HFF-Myc (cell line): ENCODE measurements at regions not wholly inside any gene's neighbourhood (a gene's known extent, or its start where the extent isn't known, plus 50 kb on each side); places are given as distances from the start of the nearest gene placed in this dataset.

Experiments used
- DNase-seq: peaks from one replicate; pipeline ENCODE4 v3.0.0-alpha.2; 2011; ENCODE audit warnings: low read depth; ENCODE audit errors: extremely low read depth
- H3K4me3 ChIP-seq: replicated peaks from 2 replicates; pipeline ENCODE4 v1.5.1; 2011; ENCODE audit warnings: low read depth, mild to moderate bottlenecking, control low read depth, low read length
- CTCF ChIP-seq: IDR thresholded peaks from 2 replicates; pipeline ENCODE4 v1.5.1; 2012; ENCODE audit warnings: mild to moderate bottlenecking, low read depth, low read length, control low read depth; ENCODE audit errors: missing control alignments

- H3K4me3 ChIP-seq: no peak overlapping the region
- no peak for TF ChIP-seq CTCF
- DNase-seq: no peak
These were observed 434.6 kb downstream of the FAT4 start for GRCh38 chr4:125749354-125749753.

- no peak overlapping the region for H3K4me3 ChIP-seq
- TF ChIP-seq CTCF: no peak
- DNase-seq: no peak
These were observed 435.6 kb downstream of the FAT4 start for GRCh38 chr4:125750399-125750798.

GRCh38 chr4:125750828-125751466, 436.2 kb downstream of the FAT4 start:
- TF ChIP-seq CTCF: peak; percentile 46
- peak; percentile 32 for DNase-seq
- H3K4me3 ChIP-seq: no peak overlapping the region

GRCh38 chr4:125758438-125758837, 443.7 kb downstream of the FAT4 start:
- no peak for DNase-seq
- no peak for TF ChIP-seq CTCF
- no peak overlapping the region for H3K4me3 ChIP-seq

GRCh38 chr4:125760201-125760819, 445.6 kb downstream of the FAT4 start:
- no peak overlapping the region for H3K4me3 ChIP-seq
- TF ChIP-seq CTCF: no peak
- DNase-seq: no peak

GRCh38 chr4:125760956-125761355, 446.2 kb downstream of the FAT4 start:
- no peak for DNase-seq
- H3K4me3 ChIP-seq: no peak overlapping the region
- TF ChIP-seq CTCF: no peak
